ENCODE measurements at regions not wholly inside any gene's neighbourhood (a gene's known extent, or its start where the extent isn't known, plus 50 kb on each side); places are given as distances from the start of the nearest gene placed in this dataset.
"Not testable (repeated sequence)": the region's sequence is repeated elsewhere in the genome, so short reads cannot be mapped to it uniquely, and the experiment has no call there.

- DNase-seq (ENCODE audit: low spot score) = no peak
These were observed 157.6 kb upstream of the TMTC2 start for GRCh38 chr12:82529101-82529500.

DNA sequence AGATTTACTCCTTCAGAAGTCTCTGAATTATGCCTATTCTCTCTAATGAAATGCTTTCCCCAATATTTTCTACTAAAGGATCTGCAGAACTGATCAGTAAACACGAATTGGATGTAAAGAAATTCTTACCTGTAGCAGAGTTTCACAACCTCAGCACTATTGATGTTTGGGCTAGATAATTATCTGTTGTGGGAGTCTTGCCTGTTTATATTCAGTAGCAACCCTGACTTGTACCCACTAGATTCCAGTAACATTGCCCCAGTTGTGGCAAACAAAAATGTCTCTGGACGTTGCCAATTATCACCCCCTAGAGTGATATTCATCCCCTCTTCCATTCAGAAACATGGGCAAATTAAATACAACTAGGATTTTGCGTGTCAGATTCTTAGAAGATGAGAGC lies 156.8 kb upstream of the TMTC2 start:
- no peak for DNase-seq (ENCODE audit: low spot score)

GRCh38 chr12:82530394-82530793 lies 156.3 kb upstream of the TMTC2 start:
- DNase-seq (ENCODE audit: low spot score) = no peak

GRCh38 chr12:82533341-82533740 lies 153.4 kb upstream of the TMTC2 start:
- no peak for DNase-seq (ENCODE audit: low spot score)

GRCh38 chr12:82537436-82537835 lies 149.3 kb upstream of the TMTC2 start:
- no peak for DNase-seq (ENCODE audit: low spot score)

DNA sequence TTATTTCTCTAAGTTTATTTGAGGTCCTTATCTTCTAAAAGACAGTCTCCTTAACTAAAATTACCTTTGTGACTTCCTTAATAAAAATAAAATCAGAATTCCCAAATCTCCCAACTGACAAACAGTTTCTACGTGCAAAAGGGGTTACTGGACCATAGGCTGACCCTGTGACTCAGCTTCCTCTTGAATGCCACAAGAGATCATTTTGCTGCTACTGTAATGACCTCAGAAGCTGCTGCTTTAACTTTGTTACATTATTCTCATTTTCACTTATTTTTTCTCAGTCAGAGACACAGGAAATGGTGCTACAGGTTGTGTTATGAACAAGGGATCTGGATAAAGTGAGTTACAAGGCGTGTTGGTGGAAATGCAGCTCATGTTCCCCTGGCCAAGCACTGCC lies 132.2 kb upstream of the TMTC2 start:
- DNase-seq (ENCODE audit: low spot score) = no peak

GRCh38 chr12:82555699-82556098 lies 131.0 kb upstream of the TMTC2 start:
- peak; percentile 43 for DNase-seq (ENCODE audit: low spot score)

GRCh38 chr12:82565966-82566365 lies 120.7 kb upstream of the TMTC2 start:
- DNase-seq (ENCODE audit: low spot score) = no peak

GRCh38 chr12:82567688-82568087 lies 119.0 kb upstream of the TMTC2 start:
- no peak for DNase-seq (ENCODE audit: low spot score)

GRCh38 chr12:82574191-82574590 lies 112.5 kb upstream of the TMTC2 start:
- no peak for DNase-seq (ENCODE audit: low spot score)

DNA sequence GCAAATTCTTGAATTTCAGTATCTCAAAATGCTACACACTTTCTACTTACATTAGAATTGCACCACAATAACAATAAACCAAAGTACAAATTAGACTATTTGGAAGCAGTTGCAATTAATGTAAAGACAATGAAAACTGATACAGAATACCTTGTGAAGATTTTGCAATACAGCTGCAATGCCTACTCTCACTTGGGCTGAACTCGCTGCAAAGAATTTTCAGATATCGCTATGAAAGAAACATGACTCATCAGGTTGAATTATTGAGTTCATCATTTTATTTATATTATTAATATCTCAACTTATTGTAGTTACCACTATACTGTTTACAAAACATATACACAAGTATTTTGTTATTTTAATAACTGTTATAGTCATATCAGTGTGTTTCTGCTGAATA lies 108.0 kb upstream of the TMTC2 start:
- no peak for DNase-seq (ENCODE audit: low spot score)

DNA sequence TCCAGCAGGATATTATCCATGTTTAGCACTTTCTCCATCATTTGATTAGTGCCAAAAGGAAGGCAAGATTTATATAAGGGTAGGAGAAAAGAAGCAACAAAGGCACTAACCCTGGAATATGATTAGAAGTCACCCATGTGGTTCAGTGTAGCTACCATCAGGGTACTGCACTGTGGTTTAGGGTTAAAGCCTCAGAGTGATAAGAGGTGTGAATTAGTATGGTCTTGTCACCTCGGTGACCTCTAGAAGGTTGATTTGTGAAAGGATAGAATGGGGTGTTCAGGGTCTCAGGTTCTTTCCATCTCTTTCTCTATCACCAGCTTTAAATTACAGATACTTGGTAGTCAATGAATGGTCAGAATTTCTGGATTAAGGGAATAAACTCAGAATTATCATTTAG lies 103.0 kb upstream of the TMTC2 start:
- DNase-seq (ENCODE audit: low spot score) = no peak

DNA sequence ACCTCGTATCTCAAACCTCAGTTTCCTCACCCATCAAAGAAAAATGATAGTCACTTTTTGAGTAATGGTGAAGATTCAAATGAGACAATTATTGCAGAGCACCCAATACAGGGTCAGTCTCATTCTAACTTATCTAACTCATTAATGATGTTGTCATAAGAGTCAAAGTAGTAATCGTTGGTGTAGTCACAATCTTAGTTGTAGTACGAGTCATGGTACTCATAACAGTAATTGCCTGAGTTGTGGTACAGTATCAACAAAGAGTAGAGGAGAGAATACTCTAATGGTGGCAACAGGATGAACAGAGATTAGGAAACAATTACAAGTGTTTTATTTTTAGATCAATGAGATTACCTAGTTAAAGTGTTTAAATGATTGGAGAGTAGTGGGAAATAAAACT lies 93.6 kb upstream of the TMTC2 start:
- no peak for DNase-seq (ENCODE audit: low spot score)

- no peak for DNase-seq (ENCODE audit: low spot score)
These were observed 92.8 kb upstream of the TMTC2 start for GRCh38 chr12:82593901-82594396.

GRCh38 chr12:82595941-82596340 lies 90.8 kb upstream of the TMTC2 start:
- DNase-seq (ENCODE audit: low spot score) = no peak

GRCh38 chr12:82596483-82596882 lies 90.2 kb upstream of the TMTC2 start:
- DNase-seq (ENCODE audit: low spot score) = no peak

DNA sequence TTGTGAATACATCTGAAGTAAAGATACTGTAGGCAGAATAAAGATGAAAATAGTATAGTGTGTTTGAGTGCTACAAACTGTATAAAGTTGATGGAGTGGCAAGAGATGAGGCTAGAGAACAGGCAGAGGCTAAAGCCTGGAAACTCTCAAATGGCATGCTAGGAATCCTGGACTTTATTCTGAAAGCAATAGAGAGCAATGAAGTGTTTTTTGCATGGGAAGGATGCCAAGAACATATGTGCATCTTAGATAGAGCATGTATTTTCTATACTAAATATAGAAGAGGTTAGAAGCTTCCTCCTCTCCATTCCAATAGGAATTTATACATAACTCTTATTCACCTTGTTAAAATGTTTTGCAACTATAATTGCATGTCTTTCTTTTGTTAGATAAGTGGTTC lies 86.3 kb upstream of the TMTC2 start:
- no peak for DNase-seq (ENCODE audit: low spot score)

GRCh38 chr12:82603647-82604046 lies 83.1 kb upstream of the TMTC2 start:
- DNase-seq (ENCODE audit: low spot score) = not testable (repeated sequence)

GRCh38 chr12:82605115-82605514 lies 81.6 kb upstream of the TMTC2 start:
- no peak for DNase-seq (ENCODE audit: low spot score)

GRCh38 chr12:82608706-82609105 lies 78.0 kb upstream of the TMTC2 start:
- no peak for DNase-seq (ENCODE audit: low spot score)

DNA sequence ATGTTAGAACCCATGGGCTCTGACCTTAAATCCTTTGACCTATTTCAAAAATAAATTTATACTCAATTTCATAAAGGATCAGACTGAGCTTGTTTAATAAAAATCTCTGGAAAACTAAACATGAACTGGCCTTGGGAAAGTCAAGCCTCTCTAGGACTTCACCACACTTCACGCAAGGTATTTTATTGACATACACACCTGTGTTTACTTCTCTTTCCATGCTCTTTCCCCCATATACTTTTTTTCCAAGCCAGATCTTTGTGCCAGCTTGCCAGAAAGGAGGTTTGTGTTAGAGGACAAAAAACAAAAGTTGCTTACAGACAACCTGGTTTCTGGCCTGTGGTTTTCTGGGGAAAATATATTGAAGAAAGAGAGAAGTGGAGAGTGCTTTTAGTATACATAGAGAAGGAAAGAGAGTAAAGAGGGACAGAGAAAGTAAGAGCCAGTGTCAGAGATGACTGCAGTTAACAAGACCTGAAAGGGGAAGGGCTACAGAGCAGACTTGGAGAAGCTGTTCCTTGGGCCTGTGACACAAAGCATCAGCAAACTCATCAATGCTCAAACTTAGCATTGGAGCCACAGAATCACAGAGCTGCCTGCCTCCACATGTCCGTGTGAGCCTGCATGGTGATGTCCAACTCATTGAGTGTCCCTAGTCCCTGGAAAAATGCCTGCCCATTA lies 77.3 kb upstream of the TMTC2 start:
- no peak for DNase-seq (ENCODE audit: low spot score)

GRCh38 chr12:82619644-82620043 lies 67.1 kb upstream of the TMTC2 start:
- DNase-seq (ENCODE audit: low spot score) = no peak

- DNase-seq (ENCODE audit: low spot score) = no peak
These were observed 65.8 kb upstream of the TMTC2 start for GRCh38 chr12:82620917-82621316.

- DNase-seq (ENCODE audit: low spot score) = no peak
These were observed 61.2 kb upstream of the TMTC2 start for GRCh38 chr12:82625523-82625922.
